HG03575 (cell line): ENCODE measurements at regions not wholly inside any gene's neighbourhood (a gene's known extent, or its start where the extent isn't known, plus 50 kb on each side); places are given as distances from the start of the nearest gene placed in this dataset.

Experiments
- ATAC-seq: cut with Tn5 transposase; IDR thresholded peaks from one replicate; pipeline ENCODE4 v1.9.1; 2021; ENCODE audit not compliant: unreplicated experiment, insufficient number of reproducible peaks, low FRiP score; ENCODE audit errors: extremely low read depth

DNA sequence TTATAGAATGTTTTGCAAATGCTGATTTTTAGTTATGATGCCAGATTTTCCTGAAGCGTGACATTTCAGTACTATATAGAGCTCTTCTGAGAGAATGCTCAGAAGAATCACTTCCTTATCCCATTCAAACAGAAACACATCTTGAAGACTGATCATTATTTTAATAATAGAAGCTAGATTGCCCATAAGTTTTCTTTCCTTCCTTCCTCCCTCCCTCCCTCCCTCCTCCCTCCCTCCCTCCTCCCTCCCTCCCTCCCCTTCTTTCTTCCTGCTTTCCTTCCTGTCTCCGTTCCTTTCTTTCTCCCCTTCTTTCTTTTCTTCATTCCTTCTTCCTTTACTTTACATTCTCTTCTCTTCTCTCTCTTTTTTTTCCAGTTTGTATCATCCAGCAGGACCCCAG, 767.4 kb downstream of the IRX1 start:
- no peak for ATAC-seq

- ATAC-seq = no peak
These were observed 771.0 kb downstream of the IRX1 start for GRCh38 chr5:4366628-4367027.

DNA sequence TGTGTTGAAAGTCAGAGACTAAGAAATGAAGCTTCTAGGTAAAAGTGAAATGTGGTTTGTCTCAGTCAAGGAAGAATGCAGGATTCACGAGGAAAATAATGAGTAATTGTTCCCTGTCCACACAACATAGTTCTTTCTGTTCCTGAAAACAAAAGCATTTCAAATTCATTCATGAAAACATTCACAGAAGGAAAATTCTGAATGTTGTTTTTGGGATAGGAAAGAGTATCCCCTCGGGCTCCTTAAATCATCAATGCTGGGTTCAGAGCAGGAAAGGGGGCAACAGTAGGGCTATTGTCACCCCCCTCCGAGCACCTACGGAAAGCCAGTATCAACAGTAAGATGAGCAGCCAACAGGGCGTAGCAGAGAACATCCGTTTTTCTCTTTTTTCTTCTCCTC, 769.9 kb upstream of the ADAMTS16 start:
- ATAC-seq = no peak

- no peak for ATAC-seq
These were observed 767.6 kb upstream of the ADAMTS16 start for GRCh38 chr5:4372481-4372880.

- no peak for ATAC-seq
These were observed 766.9 kb upstream of the ADAMTS16 start for GRCh38 chr5:4373051-4373820.

GRCh38 chr5:4374866-4375265, 765.3 kb upstream of the ADAMTS16 start:
- ATAC-seq = no peak

- no peak for ATAC-seq
These were observed 764.5 kb upstream of the ADAMTS16 start for GRCh38 chr5:4375640-4376039.

DNA sequence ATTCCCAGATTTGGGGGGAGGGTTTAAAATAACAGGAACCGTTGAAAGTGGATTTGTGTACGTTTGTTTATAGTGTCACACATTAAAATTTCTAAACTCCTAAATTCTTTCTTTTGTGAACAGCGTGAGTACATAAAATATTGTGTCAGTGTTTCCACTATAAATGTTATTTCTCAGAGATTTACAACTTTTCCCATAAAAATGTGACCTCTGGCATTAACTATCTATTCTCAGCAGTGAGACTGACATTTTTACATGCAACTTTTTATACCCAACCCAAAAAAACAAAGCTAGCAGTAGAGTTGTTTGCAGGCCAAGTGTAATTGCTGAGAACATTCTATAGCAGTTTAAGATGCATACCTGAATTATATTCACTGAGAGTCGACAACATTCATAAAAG, 757.0 kb upstream of the ADAMTS16 start:
- no peak for ATAC-seq

GRCh38 chr5:4383518-4384198, 756.5 kb upstream of the ADAMTS16 start:
- ATAC-seq = no peak

- ATAC-seq = no peak
These were observed 755.5 kb upstream of the ADAMTS16 start for GRCh38 chr5:4384649-4385048.

GRCh38 chr5:4386152-4386551, 754.0 kb upstream of the ADAMTS16 start:
- no peak for ATAC-seq

GRCh38 chr5:4387290-4387689, 752.8 kb upstream of the ADAMTS16 start:
- no peak for ATAC-seq

DNA sequence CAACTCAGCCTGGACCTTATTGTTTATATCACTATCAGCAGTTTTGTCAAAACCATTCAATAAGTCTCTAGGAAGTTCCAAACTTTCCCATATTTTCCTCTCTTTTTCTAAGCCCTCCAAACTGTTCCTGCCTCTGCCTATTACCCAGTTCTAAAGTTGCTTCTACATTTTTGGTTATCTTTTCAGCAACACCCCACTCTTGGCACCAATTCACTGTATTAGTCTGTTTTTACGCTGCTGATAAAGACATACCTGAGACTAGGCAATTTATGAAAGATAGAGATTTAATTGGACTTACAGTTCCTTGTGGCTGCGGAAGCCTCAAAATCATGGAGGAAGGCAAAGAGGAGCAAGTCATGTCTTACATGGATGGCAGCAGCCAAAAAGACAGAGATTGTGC, 744.4 kb upstream of the ADAMTS16 start:
- ATAC-seq = no peak

- ATAC-seq = no peak
These were observed 734.4 kb upstream of the ADAMTS16 start for GRCh38 chr5:4405614-4406219.

- no peak for ATAC-seq
These were observed 730.0 kb upstream of the ADAMTS16 start for GRCh38 chr5:4410151-4410550.

GRCh38 chr5:4411664-4412063, 728.5 kb upstream of the ADAMTS16 start:
- no peak for ATAC-seq

GRCh38 chr5:4413996-4414395, 726.1 kb upstream of the ADAMTS16 start:
- no peak for ATAC-seq

- no peak for ATAC-seq
These were observed 722.0 kb upstream of the ADAMTS16 start for GRCh38 chr5:4418084-4418483.

DNA sequence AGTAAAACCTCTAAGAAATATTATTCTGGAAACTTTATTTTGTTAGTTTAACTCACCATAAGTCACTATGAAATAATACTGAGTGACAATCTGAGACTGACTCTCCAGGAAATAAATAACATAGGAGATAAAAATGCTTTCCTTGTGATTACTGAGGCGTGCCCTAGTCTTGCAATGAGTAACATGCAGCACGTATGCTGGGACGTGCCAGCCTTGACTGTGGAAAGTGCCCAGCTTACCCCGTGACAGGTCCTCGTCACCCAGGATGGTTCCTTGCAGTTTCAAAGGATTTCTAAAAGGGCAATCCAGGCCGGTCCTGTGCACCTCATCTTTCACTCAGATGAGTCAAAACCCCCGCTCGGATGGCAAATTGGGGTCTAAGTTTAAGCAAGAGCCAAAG, 720.8 kb upstream of the ADAMTS16 start:
- ATAC-seq = no peak

DNA sequence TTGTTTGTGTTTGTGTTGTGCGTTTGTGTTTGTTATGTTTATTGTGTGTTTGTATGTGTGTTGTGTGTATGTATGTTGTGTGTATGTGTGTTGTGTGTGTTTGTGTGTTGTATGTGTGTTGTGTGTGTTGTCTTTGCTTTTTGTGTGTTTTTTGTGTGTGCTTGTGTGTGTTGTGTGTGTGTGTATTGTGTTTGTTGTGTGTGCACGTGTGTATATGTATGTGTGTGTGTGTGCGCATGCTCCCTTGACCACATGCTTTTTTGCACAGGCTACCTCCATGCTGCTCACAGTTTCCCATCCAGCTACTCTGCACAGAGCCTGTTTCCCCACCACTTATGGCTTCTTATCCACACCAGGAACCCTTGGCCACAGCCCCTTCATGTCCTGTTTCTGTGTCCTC, 720.0 kb upstream of the ADAMTS16 start:
- ATAC-seq = no peak
